H1 (cell line): ENCODE measurements at regions not wholly inside any gene's neighbourhood (a gene's known extent, or its start where the extent isn't known, plus 50 kb on each side); places are given as distances from the start of the nearest gene placed in this dataset.

Experiments
- BRCA1 ChIP-seq: IDR thresholded peaks from 2 replicates; pipeline ENCODE4 v1.6.1; 2012; ENCODE audit warnings: low read depth, low read length, improper control_type of control experiment
- GABPA ChIP-seq: IDR thresholded peaks from 2 replicates; pipeline ENCODE4 v1.6.1; 2011; ENCODE audit warnings: mild to moderate bottlenecking, low read length, moderate library complexity, borderline replicate concordance; ENCODE audit not compliant: insufficient read depth
- POLR2AphosphoS5 ChIP-seq: IDR thresholded peaks from 2 replicates; pipeline ENCODE4 v1.6.1; 2011; ENCODE audit warnings: low read depth, low read length
- TF ChIP-seq, protein P1 (sequence below), 3 experiments: IDR thresholded peaks; 1 replicate in 2 of 3; 2 replicates in 1 of 3; pipeline versions ENCODE4 v1.5.1 to v1.6.1; 2011; ENCODE audit warnings: low read length in 3 of 3, mild to moderate bottlenecking in 3 of 3, inconsistent platforms in 2 of 3, low read depth in 1 of 3, moderate library complexity in 1 of 3; ENCODE audit not compliant: insufficient read depth in 1 of 3; ENCODE audit errors: control extremely low read depth in 1 of 3

DNA sequence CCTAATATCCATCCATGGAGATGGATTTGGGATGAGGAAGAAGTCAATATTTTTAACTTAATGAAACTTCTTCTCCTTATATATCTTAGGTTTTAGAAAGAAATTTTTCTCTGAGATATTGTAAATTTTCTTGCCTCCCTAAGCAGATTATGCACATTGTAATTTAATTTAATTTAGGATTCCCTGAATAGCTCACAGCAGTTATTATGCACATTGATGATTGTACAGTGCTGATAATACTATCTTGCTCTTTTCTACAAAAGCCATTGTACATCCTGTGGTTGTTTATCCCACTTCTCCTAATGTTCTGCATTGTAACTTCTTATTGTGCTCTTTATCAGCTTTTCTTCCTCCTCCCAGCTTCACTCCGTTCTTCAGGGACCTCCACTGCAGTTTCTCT, 410.4 kb upstream of the WWC1 start:
- TF ChIP-seq POLR2AphosphoS5 (no peak), GABPA (no peak), BRCA1 (no peak)
- TF ChIP-seq, protein P1, sequence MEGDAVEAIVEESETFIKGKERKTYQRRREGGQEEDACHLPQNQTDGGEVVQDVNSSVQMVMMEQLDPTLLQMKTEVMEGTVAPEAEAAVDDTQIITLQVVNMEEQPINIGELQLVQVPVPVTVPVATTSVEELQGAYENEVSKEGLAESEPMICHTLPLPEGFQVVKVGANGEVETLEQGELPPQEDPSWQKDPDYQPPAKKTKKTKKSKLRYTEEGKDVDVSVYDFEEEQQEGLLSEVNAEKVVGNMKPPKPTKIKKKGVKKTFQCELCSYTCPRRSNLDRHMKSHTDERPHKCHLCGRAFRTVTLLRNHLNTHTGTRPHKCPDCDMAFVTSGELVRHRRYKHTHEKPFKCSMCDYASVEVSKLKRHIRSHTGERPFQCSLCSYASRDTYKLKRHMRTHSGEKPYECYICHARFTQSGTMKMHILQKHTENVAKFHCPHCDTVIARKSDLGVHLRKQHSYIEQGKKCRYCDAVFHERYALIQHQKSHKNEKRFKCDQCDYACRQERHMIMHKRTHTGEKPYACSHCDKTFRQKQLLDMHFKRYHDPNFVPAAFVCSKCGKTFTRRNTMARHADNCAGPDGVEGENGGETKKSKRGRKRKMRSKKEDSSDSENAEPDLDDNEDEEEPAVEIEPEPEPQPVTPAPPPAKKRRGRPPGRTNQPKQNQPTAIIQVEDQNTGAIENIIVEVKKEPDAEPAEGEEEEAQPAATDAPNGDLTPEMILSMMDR (IDR thresholded peaks at IDR 0.05; ENCODE audit: control extremely low read depth in 1 of 3, insufficient read depth in 1 of 3, low read depth in 1 of 3, low read length in 3 of 3), result no peak
